ENCODE measurements at regions not wholly inside any gene's neighbourhood (a gene's known extent, or its start where the extent isn't known, plus 50 kb on each side); places are given as distances from the start of the nearest gene placed in this dataset.

DNA sequence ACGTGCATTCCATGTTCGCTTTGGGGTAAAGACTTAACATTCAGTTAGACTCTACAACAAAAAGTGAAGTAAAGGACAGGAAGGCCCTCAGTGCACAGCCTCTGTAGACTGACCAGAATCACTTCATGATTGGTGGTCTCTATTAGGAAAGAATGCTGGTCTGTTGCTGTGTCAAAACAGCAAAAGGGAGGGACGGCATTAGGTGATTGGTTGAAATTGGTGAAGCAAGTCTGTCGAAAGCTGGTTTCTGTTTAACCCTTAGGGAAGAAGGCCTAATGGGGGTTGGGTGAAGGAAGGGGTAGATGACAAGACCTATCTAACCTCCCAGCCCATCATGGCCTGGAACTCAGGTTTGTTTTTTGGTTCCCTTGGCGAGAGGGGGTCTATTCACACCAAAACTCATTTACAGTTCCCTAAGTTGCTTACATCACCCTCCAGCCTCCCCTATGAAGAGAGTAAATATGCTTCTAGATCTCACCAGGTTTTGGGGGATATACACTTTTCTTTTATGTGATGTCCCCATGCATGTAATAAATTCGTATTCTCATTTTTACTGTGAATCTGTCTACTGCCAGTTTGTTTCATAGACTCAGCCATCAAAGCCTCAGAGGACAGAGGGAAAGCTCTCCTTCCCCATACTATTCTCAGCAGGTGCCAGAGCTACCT, 65.6 kb downstream of the TMEM17 start:
- TF ChIP-seq, protein P1, sequence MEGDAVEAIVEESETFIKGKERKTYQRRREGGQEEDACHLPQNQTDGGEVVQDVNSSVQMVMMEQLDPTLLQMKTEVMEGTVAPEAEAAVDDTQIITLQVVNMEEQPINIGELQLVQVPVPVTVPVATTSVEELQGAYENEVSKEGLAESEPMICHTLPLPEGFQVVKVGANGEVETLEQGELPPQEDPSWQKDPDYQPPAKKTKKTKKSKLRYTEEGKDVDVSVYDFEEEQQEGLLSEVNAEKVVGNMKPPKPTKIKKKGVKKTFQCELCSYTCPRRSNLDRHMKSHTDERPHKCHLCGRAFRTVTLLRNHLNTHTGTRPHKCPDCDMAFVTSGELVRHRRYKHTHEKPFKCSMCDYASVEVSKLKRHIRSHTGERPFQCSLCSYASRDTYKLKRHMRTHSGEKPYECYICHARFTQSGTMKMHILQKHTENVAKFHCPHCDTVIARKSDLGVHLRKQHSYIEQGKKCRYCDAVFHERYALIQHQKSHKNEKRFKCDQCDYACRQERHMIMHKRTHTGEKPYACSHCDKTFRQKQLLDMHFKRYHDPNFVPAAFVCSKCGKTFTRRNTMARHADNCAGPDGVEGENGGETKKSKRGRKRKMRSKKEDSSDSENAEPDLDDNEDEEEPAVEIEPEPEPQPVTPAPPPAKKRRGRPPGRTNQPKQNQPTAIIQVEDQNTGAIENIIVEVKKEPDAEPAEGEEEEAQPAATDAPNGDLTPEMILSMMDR (IDR thresholded peaks at IDR 0.05): no peak
- TF ChIP-seq POLR2AphosphoS5 (IDR thresholded peaks at IDR 0.05): no peak

All from breast epithelium (tissue), 3 donors.